PFSK-1 (cell line): ENCODE measurements at regions not wholly inside any gene's neighbourhood (a gene's known extent, or its start where the extent isn't known, plus 50 kb on each side); places are given as distances from the start of the nearest gene placed in this dataset.

Experiments used
- POLR2AphosphoS5 ChIP-seq: IDR thresholded peaks from 2 replicates; pipeline ENCODE4 v1.6.1; 2012; ENCODE audit warnings: low read depth, mild to moderate bottlenecking, control low read depth, low read length, moderate library complexity
- SIN3A ChIP-seq: IDR thresholded peaks from 2 replicates; pipeline ENCODE4 v1.6.1; 2012; ENCODE audit warnings: mild to moderate bottlenecking, low read length, moderate library complexity, borderline replicate concordance; ENCODE audit not compliant: insufficient read depth
- TF ChIP-seq, protein P1 (sequence below), 2 experiments: IDR thresholded peaks; 2 replicates each; pipeline versions ENCODE4 v1.6.1 to v1.8.0; 2011 to 2012; ENCODE audit warnings: low read depth in 2 of 2, low read length in 2 of 2, control low read depth in 1 of 2, inconsistent platforms in 1 of 2, mild to moderate bottlenecking in 1 of 2, moderate library complexity in 1 of 2; ENCODE audit not compliant: insufficient read depth in 1 of 2

DNA sequence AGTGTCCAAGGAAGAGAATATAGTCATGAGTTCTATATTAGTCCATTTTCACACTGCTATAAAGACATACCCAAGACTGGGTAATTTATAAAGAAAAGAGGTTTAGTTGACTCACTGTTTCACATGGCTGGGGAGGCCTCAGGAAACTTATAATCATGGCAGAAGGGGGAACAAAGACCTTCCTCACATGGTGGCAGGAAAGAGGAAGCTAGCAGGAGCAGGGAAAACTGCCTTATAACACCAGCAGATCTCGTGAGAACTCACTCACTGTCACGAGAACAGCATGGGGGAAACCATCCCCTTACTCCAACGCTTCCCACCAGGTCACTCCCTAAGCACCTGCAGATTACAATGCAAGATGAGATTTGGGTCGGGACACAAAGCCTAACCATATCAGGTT is 139.0 kb upstream of the ZNF438 start:
- TF ChIP-seq POLR2AphosphoS5 (no peak), SIN3A (no peak)
- TF ChIP-seq, protein P1, sequence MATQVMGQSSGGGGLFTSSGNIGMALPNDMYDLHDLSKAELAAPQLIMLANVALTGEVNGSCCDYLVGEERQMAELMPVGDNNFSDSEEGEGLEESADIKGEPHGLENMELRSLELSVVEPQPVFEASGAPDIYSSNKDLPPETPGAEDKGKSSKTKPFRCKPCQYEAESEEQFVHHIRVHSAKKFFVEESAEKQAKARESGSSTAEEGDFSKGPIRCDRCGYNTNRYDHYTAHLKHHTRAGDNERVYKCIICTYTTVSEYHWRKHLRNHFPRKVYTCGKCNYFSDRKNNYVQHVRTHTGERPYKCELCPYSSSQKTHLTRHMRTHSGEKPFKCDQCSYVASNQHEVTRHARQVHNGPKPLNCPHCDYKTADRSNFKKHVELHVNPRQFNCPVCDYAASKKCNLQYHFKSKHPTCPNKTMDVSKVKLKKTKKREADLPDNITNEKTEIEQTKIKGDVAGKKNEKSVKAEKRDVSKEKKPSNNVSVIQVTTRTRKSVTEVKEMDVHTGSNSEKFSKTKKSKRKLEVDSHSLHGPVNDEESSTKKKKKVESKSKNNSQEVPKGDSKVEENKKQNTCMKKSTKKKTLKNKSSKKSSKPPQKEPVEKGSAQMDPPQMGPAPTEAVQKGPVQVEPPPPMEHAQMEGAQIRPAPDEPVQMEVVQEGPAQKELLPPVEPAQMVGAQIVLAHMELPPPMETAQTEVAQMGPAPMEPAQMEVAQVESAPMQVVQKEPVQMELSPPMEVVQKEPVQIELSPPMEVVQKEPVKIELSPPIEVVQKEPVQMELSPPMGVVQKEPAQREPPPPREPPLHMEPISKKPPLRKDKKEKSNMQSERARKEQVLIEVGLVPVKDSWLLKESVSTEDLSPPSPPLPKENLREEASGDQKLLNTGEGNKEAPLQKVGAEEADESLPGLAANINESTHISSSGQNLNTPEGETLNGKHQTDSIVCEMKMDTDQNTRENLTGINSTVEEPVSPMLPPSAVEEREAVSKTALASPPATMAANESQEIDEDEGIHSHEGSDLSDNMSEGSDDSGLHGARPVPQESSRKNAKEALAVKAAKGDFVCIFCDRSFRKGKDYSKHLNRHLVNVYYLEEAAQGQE (IDR thresholded peaks at IDR 0.05; ENCODE audit: insufficient read depth in 1 of 2, low read depth in 2 of 2, low read length in 2 of 2), result no peak
